ENCODE measurements at regions not wholly inside any gene's neighbourhood (a gene's known extent, or its start where the extent isn't known, plus 50 kb on each side); places are given as distances from the start of the nearest gene placed in this dataset.

DNA sequence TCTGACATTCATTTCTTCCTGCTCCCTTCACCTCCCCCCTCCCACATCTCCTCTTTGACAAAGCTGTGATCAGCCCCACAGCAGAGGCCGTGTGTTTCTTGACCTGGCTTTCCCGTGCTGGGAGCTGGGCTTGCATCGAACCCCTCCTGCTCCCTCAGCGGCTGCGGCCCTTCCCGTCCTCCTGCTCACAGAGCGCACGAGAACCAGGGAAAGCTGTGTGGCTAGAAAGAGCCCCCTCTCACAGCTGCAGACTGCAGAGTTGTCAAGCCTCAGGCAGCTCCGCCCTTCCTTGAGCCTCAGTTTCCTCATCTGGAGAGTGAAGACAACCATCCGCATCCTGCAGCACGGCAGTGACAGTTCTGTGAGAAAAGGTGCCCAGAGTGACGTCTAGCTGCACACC, 65.7 kb upstream of the GLI2 start:
- DNase-seq (ENCODE audit: low read depth), result no peak
- H3K4me3 ChIP-seq (ENCODE audit: control insufficient read depth, low read depth, low read length), result no peak overlapping the region
- TF ChIP-seq, protein P1, sequence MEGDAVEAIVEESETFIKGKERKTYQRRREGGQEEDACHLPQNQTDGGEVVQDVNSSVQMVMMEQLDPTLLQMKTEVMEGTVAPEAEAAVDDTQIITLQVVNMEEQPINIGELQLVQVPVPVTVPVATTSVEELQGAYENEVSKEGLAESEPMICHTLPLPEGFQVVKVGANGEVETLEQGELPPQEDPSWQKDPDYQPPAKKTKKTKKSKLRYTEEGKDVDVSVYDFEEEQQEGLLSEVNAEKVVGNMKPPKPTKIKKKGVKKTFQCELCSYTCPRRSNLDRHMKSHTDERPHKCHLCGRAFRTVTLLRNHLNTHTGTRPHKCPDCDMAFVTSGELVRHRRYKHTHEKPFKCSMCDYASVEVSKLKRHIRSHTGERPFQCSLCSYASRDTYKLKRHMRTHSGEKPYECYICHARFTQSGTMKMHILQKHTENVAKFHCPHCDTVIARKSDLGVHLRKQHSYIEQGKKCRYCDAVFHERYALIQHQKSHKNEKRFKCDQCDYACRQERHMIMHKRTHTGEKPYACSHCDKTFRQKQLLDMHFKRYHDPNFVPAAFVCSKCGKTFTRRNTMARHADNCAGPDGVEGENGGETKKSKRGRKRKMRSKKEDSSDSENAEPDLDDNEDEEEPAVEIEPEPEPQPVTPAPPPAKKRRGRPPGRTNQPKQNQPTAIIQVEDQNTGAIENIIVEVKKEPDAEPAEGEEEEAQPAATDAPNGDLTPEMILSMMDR (conservative IDR thresholded peaks at IDR 0.05; ENCODE audit: control insufficient read depth, insufficient read depth, low read depth, low read length), result no peak

GRCh38 chr2:120670371-120670770, 65.3 kb upstream of the GLI2 start:
- DNase-seq (ENCODE audit: low read depth), result no peak
- H3K4me3 ChIP-seq (ENCODE audit: control insufficient read depth, low read depth, low read length), result no peak overlapping the region
- TF ChIP-seq, protein P1 (conservative IDR thresholded peaks at IDR 0.05; ENCODE audit: control insufficient read depth, insufficient read depth, low read depth, low read length), result no peak

DNA sequence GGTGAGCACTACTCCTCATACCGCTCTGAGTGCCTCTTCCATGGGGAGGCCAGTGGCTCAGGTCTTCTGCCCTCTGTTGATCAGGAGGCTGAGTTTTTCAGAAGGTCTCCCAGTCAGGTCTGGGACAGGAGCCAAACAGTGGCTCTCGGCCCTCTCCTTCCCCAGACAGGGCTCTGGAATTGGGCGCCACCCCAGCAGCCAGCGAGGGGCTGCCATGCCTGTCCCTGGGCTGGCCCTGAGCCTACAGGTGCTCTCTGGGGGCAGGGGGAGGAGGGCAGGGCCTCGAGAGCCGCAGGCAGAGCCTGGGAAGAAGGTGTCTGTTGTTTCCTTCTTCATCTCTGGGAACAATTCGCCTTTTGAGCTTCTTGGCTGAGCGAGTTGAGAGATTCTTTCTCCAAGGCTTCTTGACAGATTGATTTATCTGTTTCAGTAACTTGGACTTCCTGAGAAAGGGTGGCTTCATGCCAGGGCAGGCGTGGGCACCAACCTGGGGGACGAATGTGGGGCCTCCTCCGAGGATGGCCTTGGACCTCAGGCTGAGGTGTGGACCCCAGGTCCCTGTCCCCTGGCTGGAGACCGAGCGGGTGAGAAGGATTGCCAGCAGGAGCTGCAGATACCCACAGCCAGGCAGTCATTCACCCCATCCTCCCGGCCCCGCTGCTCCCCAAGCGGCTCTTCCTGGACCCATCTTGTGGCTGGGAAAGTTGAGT, 64.7 kb upstream of the GLI2 start:
- DNase-seq (ENCODE audit: low read depth), result no peak
- TF ChIP-seq, protein P1 (conservative IDR thresholded peaks at IDR 0.05; ENCODE audit: control insufficient read depth, insufficient read depth, low read depth, low read length), result no peak
- H3K4me3 ChIP-seq (ENCODE audit: control insufficient read depth, low read depth, low read length), result no peak overlapping the region

DNA sequence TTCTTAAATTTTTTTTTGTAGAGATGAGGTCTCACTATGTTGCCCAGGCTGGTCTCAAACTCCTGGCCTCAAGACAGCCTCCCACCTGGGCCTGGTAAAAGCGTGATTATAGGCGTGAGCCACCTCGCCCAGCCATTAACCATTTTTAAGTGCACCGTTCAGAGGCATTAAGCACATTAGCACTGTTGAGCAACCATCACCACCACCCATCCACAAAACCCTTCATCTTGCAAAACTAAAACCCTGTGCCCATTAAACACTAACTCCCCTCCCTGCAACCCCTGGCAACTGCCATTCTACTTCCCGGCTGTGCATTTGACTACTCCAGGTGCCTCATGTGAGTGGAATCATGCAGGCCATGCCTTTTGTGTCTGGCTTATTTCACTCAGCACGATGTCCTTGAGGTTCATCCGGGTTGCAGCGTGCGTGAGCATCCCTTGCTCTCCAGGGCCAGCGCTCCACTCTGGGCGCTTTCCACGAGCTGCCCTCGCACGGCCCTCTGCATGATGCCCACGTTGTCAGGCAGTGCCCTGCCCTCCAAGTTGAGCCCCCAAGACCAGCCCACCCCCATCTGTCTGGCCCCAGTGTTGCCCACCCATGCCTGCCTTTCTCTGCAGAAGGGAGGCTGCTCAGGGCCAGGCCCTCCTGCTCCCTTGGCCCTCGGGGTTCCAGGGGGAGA, 63.0 kb upstream of the GLI2 start:
- TF ChIP-seq, protein P1 (conservative IDR thresholded peaks at IDR 0.05; ENCODE audit: control insufficient read depth, insufficient read depth, low read depth, low read length), result no peak
- no peak overlapping the region for H3K4me3 ChIP-seq (ENCODE audit: control insufficient read depth, low read depth, low read length)
- DNase-seq (ENCODE audit: low read depth), result no peak

DNA sequence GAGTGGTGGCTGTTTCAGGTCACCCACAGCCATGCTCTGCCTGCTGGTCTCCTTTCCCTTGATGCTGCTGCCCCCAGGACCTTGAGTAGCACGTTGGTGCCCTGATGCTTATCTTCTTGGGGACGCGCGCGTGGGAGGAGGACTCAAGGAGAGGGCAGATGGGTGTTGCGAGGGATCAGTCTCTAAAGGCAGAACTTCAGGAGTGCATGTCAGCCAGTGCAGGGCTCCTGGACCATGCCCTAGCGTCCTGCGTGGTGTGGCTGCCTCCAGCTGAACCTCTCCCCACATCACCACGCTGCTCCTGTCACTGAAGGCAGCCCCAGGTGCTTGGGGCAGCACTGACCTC, 62.5 kb upstream of the GLI2 start:
- H3K4me3 ChIP-seq (ENCODE audit: control insufficient read depth, low read depth, low read length), result no peak overlapping the region
- TF ChIP-seq, protein P1 (conservative IDR thresholded peaks at IDR 0.05; ENCODE audit: control insufficient read depth, insufficient read depth, low read depth, low read length), result no peak
- no peak for DNase-seq (ENCODE audit: low read depth)

- H3K4me3 ChIP-seq (ENCODE audit: control insufficient read depth, low read depth, low read length), result no peak overlapping the region
- TF ChIP-seq, protein P1 (conservative IDR thresholded peaks at IDR 0.05; ENCODE audit: control insufficient read depth, insufficient read depth, low read depth, low read length), result no peak
- DNase-seq (ENCODE audit: low read depth), result no peak
Measured at GRCh38 chr2:120673571-120674061, 62.1 kb upstream of the GLI2 start.
